NCI-H2171 treated with DMSO at 0.1 percent for 48 hours (cell line): ENCODE measurements at regions not wholly inside any gene's neighbourhood (a gene's known extent, or its start where the extent isn't known, plus 50 kb on each side); places are given as distances from the start of the nearest gene placed in this dataset.
A peak's percentile ranks its signal among the peaks of the same experiment; 100 is the strongest.

ENCODE experiments used
- DNase-seq: peaks from one replicate; lab custom pipeline; 2025; lab: John Stamatoyannopoulos, UW

GRCh38 chrY:15404551-15404950, 880.2 kb downstream of the NLGN4Y start:
- no peak for DNase-seq

GRCh38 chrY:15415165-15415564, 890.8 kb downstream of the NLGN4Y start:
- DNase-seq: no peak

- DNase-seq: no peak
Observed at GRCh38 chrY:15418613-15419012, 894.3 kb downstream of the NLGN4Y start.

GRCh38 chrY:15424665-15425132, 900.4 kb downstream of the NLGN4Y start:
- DNase-seq: no peak

- DNase-seq: no peak
Observed at GRCh38 chrY:15440021-15440695, 915.8 kb downstream of the NLGN4Y start.

GRCh38 chrY:15440696-15441408, 916.5 kb downstream of the NLGN4Y start:
- DNase-seq: no peak

- DNase-seq: no peak
Observed at GRCh38 chrY:15441878-15442277, 917.5 kb downstream of the NLGN4Y start.

- no peak for DNase-seq
Observed at GRCh38 chrY:15445871-15446270, 921.5 kb downstream of the NLGN4Y start.

- no peak for DNase-seq
Observed at GRCh38 chrY:15446861-15447260, 922.5 kb downstream of the NLGN4Y start.

- DNase-seq: no peak
Observed at GRCh38 chrY:15447959-15448358, 923.6 kb downstream of the NLGN4Y start.

- peak; percentile 7 for DNase-seq
Observed at GRCh38 chrY:15455133-15455937, 931.0 kb downstream of the NLGN4Y start.

- no peak for DNase-seq
Observed at GRCh38 chrY:15455980-15456469, 931.7 kb downstream of the NLGN4Y start.

GRCh38 chrY:15456491-15456890, 932.2 kb downstream of the NLGN4Y start:
- DNase-seq: no peak

- no peak for DNase-seq
Observed at GRCh38 chrY:15457682-15458081, 933.4 kb downstream of the NLGN4Y start.

- DNase-seq: no peak
Observed at GRCh38 chrY:15458426-15458825, 934.1 kb downstream of the NLGN4Y start.

- no peak for DNase-seq
Observed at GRCh38 chrY:15465880-15466279, 941.6 kb downstream of the NLGN4Y start.

GRCh38 chrY:15466891-15467290, 942.6 kb downstream of the NLGN4Y start:
- no peak for DNase-seq

GRCh38 chrY:15468091-15468490, 943.8 kb downstream of the NLGN4Y start:
- DNase-seq: no peak

GRCh38 chrY:15471371-15471770, 947.0 kb downstream of the NLGN4Y start:
- DNase-seq: no peak

GRCh38 chrY:15478348-15478963, 954.1 kb downstream of the NLGN4Y start:
- no peak for DNase-seq

GRCh38 chrY:15500536-15500935, 976.2 kb downstream of the NLGN4Y start:
- no peak for DNase-seq

- no peak for DNase-seq
Observed at GRCh38 chrY:15501181-15501580, 976.9 kb downstream of the NLGN4Y start.
